B cell (primary cell): ENCODE measurements at regions not wholly inside any gene's neighbourhood (a gene's known extent, or its start where the extent isn't known, plus 50 kb on each side); places are given as distances from the start of the nearest gene placed in this dataset.

ENCODE experiments used
- ATAC-seq: fragments of 200-7000 bp; cut with Tn5 transposase; one replicate; pipeline ENCODE4 v1.10.0; 2021; ENCODE audit warnings: low read depth, mild to moderate bottlenecking, moderate number of reproducible peaks, moderate library complexity
- CTCF ChIA-PET: fragments of 350-600 bp; sonication (Branson Sonifier 250); formaldehyde crosslinking; loops from one replicate; lab custom pipeline; 2021; ENCODE audit warnings: antibody characterized with exemption, inconsistent platforms; lab: Charles Lee
- POLR2A ChIA-PET: fragments of 350-600 bp; sonication (Branson Sonifier 250); formaldehyde crosslinking; loops from one replicate; lab custom pipeline; 2021; ENCODE audit warnings: antibody characterized with exemption; lab: Charles Lee
- DNase-seq: peaks from one replicate; pipeline ENCODE4 v3.0.0; 2013
- H2AFZ ChIP-seq: 2 replicates; pipeline ENCODE4 v1.6.1; 2012; ENCODE audit warnings: mild to moderate bottlenecking, low read depth, low read length; ENCODE audit not compliant: insufficient read depth, poor library complexity, severe bottlenecking
- H3K27ac ChIP-seq, 2 donors: 1 replicate in 1 of 2; 2 replicates in 1 of 2; pipeline ENCODE4 v1.5.1; 2012 to 2013; ENCODE audit warnings: low read length in 2 of 2, mild to moderate bottlenecking in 2 of 2, moderate library complexity in 1 of 2
- H3K27me3 ChIP-seq, 4 experiments: fragments of 200-600 bp in 1 of 4; sonication (generic) in 1 of 4; replicated peaks in 1 of 4; 1 replicate in 2 of 4; 2 replicates in 2 of 4; pipeline versions ENCODE4 v1.6.1 to v1.7.0; 2013 to 2016; ENCODE audit warnings: low read length in 3 of 4, mild to moderate bottlenecking in 2 of 4, mixed read lengths in 1 of 4, moderate library complexity in 1 of 4; ENCODE audit not compliant: insufficient read depth in 4 of 4, control insufficient read depth in 3 of 4; ENCODE audit errors: control extremely low read depth in 1 of 4
- H3K36me3 ChIP-seq, 2 experiments: replicated peaks in 1 of 2; 1 replicate in 1 of 2; 2 replicates in 1 of 2; pipeline versions ENCODE4 v1.6.1 to v1.7.1; 2013; ENCODE audit warnings: low read length in 1 of 2; ENCODE audit not compliant: insufficient read depth in 2 of 2, control insufficient read depth in 1 of 2; ENCODE audit errors: control extremely low read depth in 1 of 2, extremely low read depth in 1 of 2
- H3K4me1 ChIP-seq, 2 donors: fragments of 200-600 bp in 1 of 2; sonication (generic) in 1 of 2; 1 replicate in 1 of 2; 2 replicates in 1 of 2; pipeline versions ENCODE4 v1.5.1 to v1.6.1; 2013 to 2017; ENCODE audit warnings: low read length in 2 of 2; ENCODE audit not compliant: control insufficient read depth in 2 of 2, insufficient read depth in 2 of 2
- H3K4me2 ChIP-seq: replicated peaks from 2 replicates; pipeline ENCODE3; 2012; ENCODE audit warnings: mild to moderate bottlenecking, low read depth, low read length; ENCODE audit not compliant: poor library complexity, severe bottlenecking
- H3K4me3 ChIP-seq, 5 experiments: fragments of 200-600 bp in 1 of 5; sonication (generic) in 1 of 5; 1 replicate in 3 of 5; 2 replicates in 2 of 5; pipeline versions ENCODE4 v1.5.1 to v1.7.0; 2011 to 2016; ENCODE audit warnings: low read length in 4 of 5, mild to moderate bottlenecking in 4 of 5, low read depth in 2 of 5, control low read depth in 1 of 5, moderate library complexity in 1 of 5; ENCODE audit not compliant: insufficient read depth in 1 of 5; ENCODE audit errors: control extremely low read depth in 1 of 5, extremely low read depth in 1 of 5
- H3K79me2 ChIP-seq: fragments of 200-600 bp; sonication (generic); one replicate; pipeline ENCODE4 v1.6.0; 2016; ENCODE audit warnings: low read length; ENCODE audit not compliant: control insufficient read depth, insufficient read depth
- H3K9ac ChIP-seq: fragments of 200-600 bp; sonication (generic); 2 replicates; pipeline ENCODE4 v1.6.1; 2017; ENCODE audit warnings: mild to moderate bottlenecking, low read length, moderate library complexity
- H3K9me3 ChIP-seq, 3 donors: one replicate each; pipeline versions ENCODE4 v1.6.1 to v1.7.1; 2013; ENCODE audit warnings: low read length in 2 of 3; ENCODE audit not compliant: control insufficient read depth in 2 of 3, insufficient read depth in 1 of 3; ENCODE audit errors: control extremely low read depth in 1 of 3
- H4K20me1 ChIP-seq: 2 replicates; pipeline ENCODE4 v1.6.0; 2012; ENCODE audit warnings: mild to moderate bottlenecking, low read length; ENCODE audit not compliant: insufficient read depth, control insufficient read depth, poor library complexity, severe bottlenecking
- H3K27ac Mint-ChIP-seq: one replicate; pipeline ENCODE4 v1.8.0; 2021; ENCODE audit warnings: mixed read lengths
- H3K27me3 Mint-ChIP-seq: one replicate; pipeline ENCODE4 v1.8.0; 2021; ENCODE audit warnings: mixed read lengths
- H3K4me1 Mint-ChIP-seq: one replicate; pipeline ENCODE4 v1.8.0; 2021; ENCODE audit warnings: mixed read lengths
- H3K4me3 Mint-ChIP-seq: one replicate; pipeline ENCODE4 v1.8.0; 2021; ENCODE audit warnings: mixed read lengths
- H3K9me3 Mint-ChIP-seq: one replicate; pipeline ENCODE4 v1.8.0; 2022; ENCODE audit warnings: mixed read lengths; ENCODE audit not compliant: insufficient read depth
- EZH2 ChIP-seq: IDR thresholded peaks from 2 replicates; pipeline ENCODE4 v1.6.1; 2012; ENCODE audit warnings: borderline replicate concordance, low read depth, mild to moderate bottlenecking, moderate library complexity, low read length; ENCODE audit not compliant: insufficient read depth, poor library complexity, severe bottlenecking
- WGBS: methylation state at CpG from one replicate; pipeline ENCODE4 v1.1.5; 2013; ENCODE audit warnings: missing lambda C conversion rate; ENCODE audit not compliant: insufficient coverage; 5-methylcytosine and 5-hydroxymethylcytosine counted together
- intact Hi-C: fragments of 100-400 bp; cut with micrococcal nuclease; formaldehyde crosslinking; loops from one replicate; pipeline ENCODE4 v1.10.0; 2022
- TF ChIP-seq, protein P1 (sequence below): fragments of 200-600 bp; IDR thresholded peaks from one replicate; pipeline ENCODE4 v1.8.0; 2022; ENCODE audit warnings: antibody characterized with exemption, mild to moderate bottlenecking

GRCh38 chr10:32141018-32141807 is 85.0 kb upstream of the KIF5B start:
- H3K9ac ChIP-seq: no peak overlapping the region
- DNase-seq: no peak
- no peaks in the 10 kb centered on the region for H3K36me3 ChIP-seq
- no peaks in the 10 kb centered on the region for H3K4me1 ChIP-seq
- TF ChIP-seq EZH2: no peak
- TF ChIP-seq, protein P1, sequence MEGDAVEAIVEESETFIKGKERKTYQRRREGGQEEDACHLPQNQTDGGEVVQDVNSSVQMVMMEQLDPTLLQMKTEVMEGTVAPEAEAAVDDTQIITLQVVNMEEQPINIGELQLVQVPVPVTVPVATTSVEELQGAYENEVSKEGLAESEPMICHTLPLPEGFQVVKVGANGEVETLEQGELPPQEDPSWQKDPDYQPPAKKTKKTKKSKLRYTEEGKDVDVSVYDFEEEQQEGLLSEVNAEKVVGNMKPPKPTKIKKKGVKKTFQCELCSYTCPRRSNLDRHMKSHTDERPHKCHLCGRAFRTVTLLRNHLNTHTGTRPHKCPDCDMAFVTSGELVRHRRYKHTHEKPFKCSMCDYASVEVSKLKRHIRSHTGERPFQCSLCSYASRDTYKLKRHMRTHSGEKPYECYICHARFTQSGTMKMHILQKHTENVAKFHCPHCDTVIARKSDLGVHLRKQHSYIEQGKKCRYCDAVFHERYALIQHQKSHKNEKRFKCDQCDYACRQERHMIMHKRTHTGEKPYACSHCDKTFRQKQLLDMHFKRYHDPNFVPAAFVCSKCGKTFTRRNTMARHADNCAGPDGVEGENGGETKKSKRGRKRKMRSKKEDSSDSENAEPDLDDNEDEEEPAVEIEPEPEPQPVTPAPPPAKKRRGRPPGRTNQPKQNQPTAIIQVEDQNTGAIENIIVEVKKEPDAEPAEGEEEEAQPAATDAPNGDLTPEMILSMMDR: no peak
- CTCF ChIA-PET: no interaction called here
- H2AFZ ChIP-seq: no peak overlapping the region
- no peak overlapping the region for H3K4me3 Mint-ChIP-seq
- intact Hi-C loops: no loop called here
- H3K4me1 Mint-ChIP-seq: no peaks in the 10 kb centered on the region
- WGBS: 100% methylated on average over 8 of the region's 12 CpGs
- no peak overlapping the region for H3K4me3 ChIP-seq
- POLR2A ChIA-PET: no interaction called here
- no peak overlapping the region for H3K27ac Mint-ChIP-seq
- ATAC-seq: no peak
- no peaks in the 10 kb centered on the region for H3K27me3 ChIP-seq
- no peaks in the 10 kb centered on the region for H4K20me1 ChIP-seq
- H3K79me2 ChIP-seq: no peaks in the 10 kb centered on the region
- no peaks in the 10 kb centered on the region for H3K9me3 Mint-ChIP-seq
- no peaks in the 10 kb centered on the region for H3K27me3 Mint-ChIP-seq
- H3K9me3 ChIP-seq: no peaks in the 10 kb centered on the region
- H3K4me2 ChIP-seq: no peak overlapping the region
- no peak overlapping the region for H3K27ac ChIP-seq

GRCh38 chr10:32140403-32140802 is 84.2 kb upstream of the KIF5B start:
- no peak overlapping the region for H3K9ac ChIP-seq

More at GRCh38 chr10:32140403-32140802, 84.2 kb upstream of the KIF5B start:
- ATAC-seq: no peak
- H3K4me1 ChIP-seq: no peaks in the 10 kb centered on the region
- no peak for TF ChIP-seq EZH2
- TF ChIP-seq, protein P1: no peak
- H2AFZ ChIP-seq: no peak overlapping the region
- Mint-ChIP-seq H3K9me3 (no peaks in the 10 kb centered on the region), H3K4me1 (no peaks in the 10 kb centered on the region), H3K27ac (no peak overlapping the region), H3K4me3 (no peak overlapping the region), H3K27me3 (no peaks in the 10 kb centered on the region)
- H3K9me3 ChIP-seq: no peaks in the 10 kb centered on the region
- H4K20me1 ChIP-seq: no peaks in the 10 kb centered on the region
- H3K4me2 ChIP-seq: no peak overlapping the region
- no peak overlapping the region for H3K27ac ChIP-seq
- no peaks in the 10 kb centered on the region for H3K36me3 ChIP-seq
- intact Hi-C loops: no loop called here
- DNase-seq: no peak
- CTCF ChIA-PET: no interaction called here
- H3K79me2 ChIP-seq: no peaks in the 10 kb centered on the region
- H3K4me3 ChIP-seq: no peak overlapping the region
- no peaks in the 10 kb centered on the region for H3K27me3 ChIP-seq
- POLR2A ChIA-PET: no interaction called here
- 95% methylated on average over 3 of the region's 4 CpGs for WGBS
